ENCODE measurements at regions not wholly inside any gene's neighbourhood (a gene's known extent, or its start where the extent isn't known, plus 50 kb on each side); places are given as distances from the start of the nearest gene placed in this dataset.
A peak's percentile ranks its signal among the peaks of the same experiment; 100 is the strongest.

DNA sequence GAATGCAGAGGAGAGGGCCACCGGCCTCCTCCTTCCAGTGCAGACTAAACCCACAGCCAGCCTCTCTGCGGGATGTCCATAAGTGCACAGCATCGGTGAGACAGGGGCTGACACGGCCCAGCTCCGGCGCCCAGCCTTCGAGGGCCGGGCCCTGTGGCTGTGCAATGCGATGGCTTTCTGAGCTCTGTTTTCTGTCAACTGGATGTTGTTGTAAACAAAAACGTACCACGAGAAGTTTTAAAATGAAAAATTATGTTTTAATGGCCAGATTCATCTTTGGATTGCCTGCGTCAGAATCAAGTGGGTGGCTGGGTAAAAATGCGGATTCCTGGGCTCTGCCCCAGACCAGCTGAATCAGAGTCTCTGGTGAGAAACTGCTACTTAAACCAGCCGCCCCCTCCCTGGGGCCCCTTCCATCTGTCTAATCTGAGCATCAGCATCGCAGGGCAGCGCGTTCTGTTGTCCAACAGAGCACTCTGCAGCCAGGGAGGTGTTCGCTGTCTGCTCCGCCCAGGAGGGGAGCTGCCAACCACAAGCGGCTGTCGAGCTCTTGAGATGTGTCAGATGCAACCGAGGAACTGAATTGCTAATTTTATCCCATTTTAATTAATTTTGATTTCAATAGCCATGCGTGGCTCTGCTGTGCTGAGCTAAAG lies 133.4 kb downstream of the RFLNA start:
- Histone ChIP-seq H3K79me2 (ENCODE audit: insufficient read depth, low read length) (no peaks in the 10 kb centered on the region), H3K4me2 (ENCODE audit: insufficient read depth, insufficient read length, low read length) (no peak overlapping the region), H3K14ac (ENCODE audit: insufficient read depth, low read length) (no peak overlapping the region), H3K79me1 (ENCODE audit: insufficient read depth, low read depth, low read length, poor library complexity, severe bottlenecking) (no peaks in the 10 kb centered on the region), H3K56ac (ENCODE audit: insufficient read length, low read depth, low read length) (no peak overlapping the region), H3K27ac (ENCODE audit: insufficient read length, low read depth, low read length) (no peak overlapping the region), H3K23me2 (ENCODE audit: insufficient read length, low read depth, low read length, poor library complexity, severe bottlenecking) (no peaks in the 10 kb centered on the region), H4K8ac (replicated peaks; ENCODE audit: insufficient read length, low read depth, low read length) (no peak overlapping the region), H3K27me3 (ENCODE audit: insufficient read depth, low read length) (no peaks in the 10 kb centered on the region), H4K91ac (ENCODE audit: insufficient read length, low read depth, low read length) (no peak overlapping the region), H3K23ac (ENCODE audit: insufficient read length, low read depth, low read length) (no peak overlapping the region), H2AFZ (ENCODE audit: low read length) (no peak overlapping the region), H3K9ac (ENCODE audit: extremely low read depth, insufficient read length, low read length) (no peak overlapping the region), H3T11ph (ENCODE audit: low read length) (no peak overlapping the region), H4K5ac (ENCODE audit: insufficient read length, low read depth, low read length) (no peak overlapping the region), H2BK12ac (ENCODE audit: insufficient read length, low read depth, low read length) (no peak overlapping the region), H3K9me3 (ENCODE audit: control insufficient read depth, low read depth, low read length) (no peaks in the 10 kb centered on the region), H4K20me1 (ENCODE audit: control insufficient read depth, insufficient read depth, insufficient read length) (peaks cover 4% of the 10 kb centered on the region), H3K18ac (ENCODE audit: insufficient read length, low read depth, low read length) (no peak overlapping the region), H3K4me1 (ENCODE audit: insufficient read depth, low read length) (no peaks in the 10 kb centered on the region), H2BK5ac (ENCODE audit: insufficient read length, low read length) (no peak overlapping the region), H2BK120ac (ENCODE audit: low read depth, low read length, poor library complexity, severe bottlenecking) (no peak overlapping the region), H2BK20ac (ENCODE audit: low read depth, low read length, poor library complexity, severe bottlenecking) (no peak overlapping the region), H3K4ac (ENCODE audit: low read depth, low read length) (no peak overlapping the region), H2AK5ac (ENCODE audit: insufficient read length, low read length) (no peak overlapping the region), H2BK15ac (ENCODE audit: low read depth, low read length) (no peak overlapping the region)
- Mint-ChIP-seq H3K4me1 (peaks cover 17 to 32% of the 10 kb centered on the region in 2 experiments), H3K36me3 (ENCODE audit: insufficient read depth in 1 of 3, low read depth in 3 of 3) (peaks cover 13 to 71% (median 64%) of the 10 kb centered on the region in 3 experiments; a peak in 6 of 7 replicates), H3K4me3 (no peak overlapping the region), H3K27ac (peak overlapping the region in 2 of 3 experiments; percentile 68 to 75; a peak in 4 of 7 replicates), H3K9me3 (no peaks in the 10 kb centered on the region), H3K27me3 (ENCODE audit: low read depth) (no peaks in the 10 kb centered on the region)
- no CpG with 5 or more reads among the region's 23 CpGs for WGBS (ENCODE audit: extremely low coverage, insufficient read length, low lambda C conversion rate)
- TF ChIP-seq, protein P1, sequence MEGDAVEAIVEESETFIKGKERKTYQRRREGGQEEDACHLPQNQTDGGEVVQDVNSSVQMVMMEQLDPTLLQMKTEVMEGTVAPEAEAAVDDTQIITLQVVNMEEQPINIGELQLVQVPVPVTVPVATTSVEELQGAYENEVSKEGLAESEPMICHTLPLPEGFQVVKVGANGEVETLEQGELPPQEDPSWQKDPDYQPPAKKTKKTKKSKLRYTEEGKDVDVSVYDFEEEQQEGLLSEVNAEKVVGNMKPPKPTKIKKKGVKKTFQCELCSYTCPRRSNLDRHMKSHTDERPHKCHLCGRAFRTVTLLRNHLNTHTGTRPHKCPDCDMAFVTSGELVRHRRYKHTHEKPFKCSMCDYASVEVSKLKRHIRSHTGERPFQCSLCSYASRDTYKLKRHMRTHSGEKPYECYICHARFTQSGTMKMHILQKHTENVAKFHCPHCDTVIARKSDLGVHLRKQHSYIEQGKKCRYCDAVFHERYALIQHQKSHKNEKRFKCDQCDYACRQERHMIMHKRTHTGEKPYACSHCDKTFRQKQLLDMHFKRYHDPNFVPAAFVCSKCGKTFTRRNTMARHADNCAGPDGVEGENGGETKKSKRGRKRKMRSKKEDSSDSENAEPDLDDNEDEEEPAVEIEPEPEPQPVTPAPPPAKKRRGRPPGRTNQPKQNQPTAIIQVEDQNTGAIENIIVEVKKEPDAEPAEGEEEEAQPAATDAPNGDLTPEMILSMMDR (conservative IDR thresholded peaks at IDR 0.05): no peak
- DNase-seq: no peak

Data from H9 (cell line).